ENCODE measurements at regions not wholly inside any gene's neighbourhood (a gene's known extent, or its start where the extent isn't known, plus 50 kb on each side); places are given as distances from the start of the nearest gene placed in this dataset.

GRCh38 chr9:108489567-108489966 lies 366.2 kb downstream of the ACTL7B start:
- no peak overlapping the region for H3K9ac ChIP-seq (ENCODE audit: low read length)
- H3K9me3 ChIP-seq (ENCODE audit: control insufficient read depth, insufficient read depth, low read depth, low read length), result no peaks in the 10 kb centered on the region

GRCh38 chr9:108486831-108487230 lies 369.0 kb downstream of the ACTL7B start:
- Histone ChIP-seq H3K27ac (ENCODE audit: low read depth, low read length) (no peak overlapping the region), H3K36me3 (ENCODE audit: control insufficient read depth, insufficient read depth, low read length) (no peaks in the 10 kb centered on the region)

More at GRCh38 chr9:108489567-108489966, 366.2 kb downstream of the ACTL7B start:
- H3K4me3 ChIP-seq (ENCODE audit: low read depth, low read length), result no peak overlapping the region
- no peaks in the 10 kb centered on the region for H3K4me1 ChIP-seq (ENCODE audit: control insufficient read depth, insufficient read depth, low read length)
- no peaks in the 10 kb centered on the region for H3K27me3 ChIP-seq (ENCODE audit: control insufficient read depth, insufficient read depth, low read length)
- H3K36me3 ChIP-seq (ENCODE audit: control insufficient read depth, insufficient read depth, low read length), result no peaks in the 10 kb centered on the region
- H3K27ac ChIP-seq (ENCODE audit: low read depth, low read length), result no peak overlapping the region

GRCh38 chr9:108484468-108484867 lies 371.3 kb downstream of the ACTL7B start:
- Histone ChIP-seq H3K36me3 (ENCODE audit: control insufficient read depth, insufficient read depth, low read length) (no peaks in the 10 kb centered on the region), H3K27ac (ENCODE audit: low read depth, low read length) (no peak overlapping the region), H3K27me3 (ENCODE audit: control insufficient read depth, insufficient read depth, low read length) (no peaks in the 10 kb centered on the region), H3K9ac (ENCODE audit: low read length) (no peak overlapping the region), H3K4me1 (ENCODE audit: control insufficient read depth, insufficient read depth, low read length) (0 out of 2 replicates have a peak, but pooled peaks cover 2% of the 10 kb centered on the region), H3K4me3 (ENCODE audit: low read depth, low read length) (no peak overlapping the region), H3K9me3 (ENCODE audit: control insufficient read depth, insufficient read depth, low read depth, low read length) (no peaks in the 10 kb centered on the region)

More at GRCh38 chr9:108486831-108487230, 369.0 kb downstream of the ACTL7B start:
- H3K4me3 ChIP-seq (ENCODE audit: low read depth, low read length), result no peak overlapping the region
- H3K9ac ChIP-seq (ENCODE audit: low read length), result no peak overlapping the region
- no peaks in the 10 kb centered on the region for H3K27me3 ChIP-seq (ENCODE audit: control insufficient read depth, insufficient read depth, low read length)
- no peaks in the 10 kb centered on the region for H3K9me3 ChIP-seq (ENCODE audit: control insufficient read depth, insufficient read depth, low read depth, low read length)
- H3K4me1 ChIP-seq (ENCODE audit: control insufficient read depth, insufficient read depth, low read length), result 0 out of 2 replicates have a peak, but pooled peaks cover 2% of the 10 kb centered on the region

- no peaks in the 10 kb centered on the region for H3K27me3 ChIP-seq (ENCODE audit: control insufficient read depth, insufficient read depth, low read length)
- no peak overlapping the region for H3K4me3 ChIP-seq (ENCODE audit: low read depth, low read length)
- no peak overlapping the region for H3K9ac ChIP-seq (ENCODE audit: low read length)
- H3K4me1 ChIP-seq (ENCODE audit: control insufficient read depth, insufficient read depth, low read length), result 0 out of 2 replicates have a peak, but pooled peaks cover 2% of the 10 kb centered on the region
- H3K27ac ChIP-seq (ENCODE audit: low read depth, low read length), result no peak overlapping the region
- no peaks in the 10 kb centered on the region for H3K9me3 ChIP-seq (ENCODE audit: control insufficient read depth, insufficient read depth, low read depth, low read length)
- no peaks in the 10 kb centered on the region for H3K36me3 ChIP-seq (ENCODE audit: control insufficient read depth, insufficient read depth, low read length)
These were observed 372.1 kb downstream of the ACTL7B start for GRCh38 chr9:108483676-108484075.

GRCh38 chr9:108479989-108480652 lies 375.7 kb downstream of the ACTL7B start:
- Histone ChIP-seq H3K9ac (ENCODE audit: low read length) (no peak overlapping the region), H3K4me3 (ENCODE audit: low read depth, low read length) (no peak overlapping the region), H3K27ac (ENCODE audit: low read depth, low read length) (no peak overlapping the region), H3K36me3 (ENCODE audit: control insufficient read depth, insufficient read depth, low read length) (no peaks in the 10 kb centered on the region), H3K27me3 (ENCODE audit: control insufficient read depth, insufficient read depth, low read length) (no peaks in the 10 kb centered on the region), H3K9me3 (ENCODE audit: control insufficient read depth, insufficient read depth, low read depth, low read length) (no peaks in the 10 kb centered on the region), H3K4me1 (ENCODE audit: control insufficient read depth, insufficient read depth, low read length) (0 out of 2 replicates have a peak, but pooled peaks cover 2% of the 10 kb centered on the region)

- no peak overlapping the region for H3K9ac ChIP-seq (ENCODE audit: low read length)
- peaks cover 2% of the 10 kb centered on the region; the same call in 1 of the 2 replicates for H3K4me1 ChIP-seq (ENCODE audit: control insufficient read depth, insufficient read depth, low read length)
- H3K9me3 ChIP-seq (ENCODE audit: control insufficient read depth, insufficient read depth, low read depth, low read length), result no peaks in the 10 kb centered on the region
- no peak overlapping the region for H3K4me3 ChIP-seq (ENCODE audit: low read depth, low read length)
- H3K27me3 ChIP-seq (ENCODE audit: control insufficient read depth, insufficient read depth, low read length), result no peaks in the 10 kb centered on the region
- H3K36me3 ChIP-seq (ENCODE audit: control insufficient read depth, insufficient read depth, low read length), result no peaks in the 10 kb centered on the region
- no peak overlapping the region for H3K27ac ChIP-seq (ENCODE audit: low read depth, low read length)
These were observed 377.1 kb downstream of the ACTL7B start for GRCh38 chr9:108478431-108479332.

GRCh38 chr9:108477529-108478006 lies 378.2 kb downstream of the ACTL7B start:
- Histone ChIP-seq H3K4me1 (ENCODE audit: control insufficient read depth, insufficient read depth, low read length) (peaks cover 8% of the 10 kb centered on the region; the same call in 1 of the 2 replicates), H3K9ac (ENCODE audit: low read length) (no peak overlapping the region), H3K36me3 (ENCODE audit: control insufficient read depth, insufficient read depth, low read length) (no peaks in the 10 kb centered on the region)

GRCh38 chr9:108476574-108476973 lies 379.2 kb downstream of the ACTL7B start:
- Histone ChIP-seq H3K4me1 (ENCODE audit: control insufficient read depth, insufficient read depth, low read length) (peaks cover 8% of the 10 kb centered on the region; the same call in 1 of the 2 replicates), H3K4me3 (ENCODE audit: low read depth, low read length) (no peak overlapping the region), H3K9me3 (ENCODE audit: control insufficient read depth, insufficient read depth, low read depth, low read length) (no peaks in the 10 kb centered on the region), H3K36me3 (ENCODE audit: control insufficient read depth, insufficient read depth, low read length) (no peaks in the 10 kb centered on the region), H3K27me3 (ENCODE audit: control insufficient read depth, insufficient read depth, low read length) (no peaks in the 10 kb centered on the region), H3K9ac (ENCODE audit: low read length) (no peak overlapping the region), H3K27ac (ENCODE audit: low read depth, low read length) (no peak overlapping the region)

More at GRCh38 chr9:108477529-108478006, 378.2 kb downstream of the ACTL7B start:
- Histone ChIP-seq H3K27me3 (ENCODE audit: control insufficient read depth, insufficient read depth, low read length) (no peaks in the 10 kb centered on the region), H3K27ac (ENCODE audit: low read depth, low read length) (no peak overlapping the region), H3K4me3 (ENCODE audit: low read depth, low read length) (no peak overlapping the region), H3K9me3 (ENCODE audit: control insufficient read depth, insufficient read depth, low read depth, low read length) (no peaks in the 10 kb centered on the region)

- Histone ChIP-seq H3K9ac (ENCODE audit: low read length) (no peak overlapping the region), H3K9me3 (ENCODE audit: control insufficient read depth, insufficient read depth, low read depth, low read length) (no peaks in the 10 kb centered on the region), H3K4me1 (ENCODE audit: control insufficient read depth, insufficient read depth, low read length) (peaks cover 8% of the 10 kb centered on the region; the same call in 1 of the 2 replicates), H3K27me3 (ENCODE audit: control insufficient read depth, insufficient read depth, low read length) (no peaks in the 10 kb centered on the region), H3K4me3 (ENCODE audit: low read depth, low read length) (no peak overlapping the region), H3K36me3 (ENCODE audit: control insufficient read depth, insufficient read depth, low read length) (no peaks in the 10 kb centered on the region), H3K27ac (ENCODE audit: low read depth, low read length) (no peak overlapping the region)
These were observed 380.0 kb downstream of the ACTL7B start for GRCh38 chr9:108475813-108476212.

- H3K9me3 ChIP-seq (ENCODE audit: control insufficient read depth, insufficient read depth, low read depth, low read length), result no peaks in the 10 kb centered on the region
- H3K36me3 ChIP-seq (ENCODE audit: control insufficient read depth, insufficient read depth, low read length), result no peaks in the 10 kb centered on the region
- no peaks in the 10 kb centered on the region for H3K27me3 ChIP-seq (ENCODE audit: control insufficient read depth, insufficient read depth, low read length)
- H3K27ac ChIP-seq (ENCODE audit: low read depth, low read length), result no peak overlapping the region
- H3K4me1 ChIP-seq (ENCODE audit: control insufficient read depth, insufficient read depth, low read length), result peaks cover 8% of the 10 kb centered on the region; the same call in 1 of the 2 replicates
- no peak overlapping the region for H3K4me3 ChIP-seq (ENCODE audit: low read depth, low read length)
- H3K9ac ChIP-seq (ENCODE audit: low read length), result no peak overlapping the region
These were observed 381.4 kb downstream of the ACTL7B start for GRCh38 chr9:108474356-108474755.

All from HUES6 (cell line).